Type B pancreatic cell (in vitro differentiated cells): ENCODE measurements at regions not wholly inside any gene's neighbourhood (a gene's known extent, or its start where the extent isn't known, plus 50 kb on each side); places are given as distances from the start of the nearest gene placed in this dataset.
A peak's percentile ranks its signal among the peaks of the same experiment; 100 is the strongest.
"Not testable (repeated sequence)": the region's sequence is repeated elsewhere in the genome, so short reads cannot be mapped to it uniquely, and the experiment has no call there.

Experiments used
- DNase-seq: peaks from one replicate; pipeline ENCODE4 v3.0.0; 2021; ENCODE audit warnings: mixed read lengths; ENCODE audit not compliant: unreplicated experiment; ENCODE audit errors: extremely low spot score
- H3K27ac Mint-ChIP-seq: 2 replicates; pipeline ENCODE4 v1.8.0; 2021; ENCODE audit warnings: mild to moderate bottlenecking, mixed read lengths
- H3K27me3 Mint-ChIP-seq: 2 replicates; pipeline ENCODE4 v1.8.0; 2021; ENCODE audit warnings: mixed read lengths
- H3K36me3 Mint-ChIP-seq: 2 replicates; pipeline ENCODE4 v1.8.0; 2021; ENCODE audit warnings: mixed read lengths
- H3K4me1 Mint-ChIP-seq: one replicate; pipeline ENCODE4 v1.8.0; 2021; ENCODE audit warnings: mixed read lengths; ENCODE audit not compliant: unreplicated experiment
- H3K4me3 Mint-ChIP-seq: 2 replicates; pipeline ENCODE4 v1.8.0; 2021; ENCODE audit warnings: mild to moderate bottlenecking, mixed read lengths
- H3K9me3 Mint-ChIP-seq: 2 replicates; pipeline ENCODE4 v1.8.0; 2021; ENCODE audit warnings: mixed read lengths
- CTCF ChIP-seq: fragments of 200-600 bp; sonication (generic); conservative IDR thresholded peaks from 2 replicates; pipeline ENCODE4 v1.5.0; 2021; ENCODE audit warnings: antibody characterized with exemption, mild to moderate bottlenecking

- peaks cover 10% of the 10 kb centered on the region for H3K27me3 Mint-ChIP-seq
- DNase-seq: no peak
- H3K9me3 Mint-ChIP-seq: no peaks in the 10 kb centered on the region
- no peak overlapping the region for H3K4me3 Mint-ChIP-seq
- no peaks in the 10 kb centered on the region for H3K36me3 Mint-ChIP-seq
- H3K4me1 Mint-ChIP-seq: peaks cover 21% of the 10 kb centered on the region
- H3K27ac Mint-ChIP-seq: peak overlapping the region; percentile 25
- no peak for TF ChIP-seq CTCF
Observed at GRCh38 chrX:3791449-3791848, 78.0 kb upstream of the PRKX start.

GRCh38 chrX:3788494-3789233 lies 75.2 kb upstream of the PRKX start:
- Mint-ChIP-seq H3K36me3 (no peaks in the 10 kb centered on the region), H3K4me1 (peaks cover 21% of the 10 kb centered on the region), H3K27ac (peak overlapping the region; percentile 92), H3K4me3 (peak overlapping the region; percentile 59), H3K9me3 (no peaks in the 10 kb centered on the region), H3K27me3 (peaks cover 10% of the 10 kb centered on the region)
- DNase-seq: no peak
- peak; percentile 51 for TF ChIP-seq CTCF

DNA sequence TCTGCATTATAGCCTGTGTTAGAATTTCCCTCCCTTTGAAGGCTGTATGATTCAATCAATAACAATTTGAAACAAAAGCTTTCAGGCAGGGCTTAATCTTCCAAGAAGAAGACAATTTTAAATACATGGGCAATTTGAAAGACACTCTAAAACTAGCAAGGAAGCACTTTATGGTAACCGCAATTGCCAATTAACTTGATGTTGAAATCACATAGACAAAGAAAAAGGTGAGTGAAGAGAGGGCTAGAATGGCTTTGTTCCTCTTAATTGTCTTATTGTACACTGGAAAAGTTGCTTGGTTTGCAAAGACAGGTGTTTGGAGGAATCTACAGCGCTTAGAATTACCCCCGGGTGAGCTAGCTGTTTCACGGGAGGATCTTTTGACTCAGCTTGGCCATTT lies 74.4 kb upstream of the PRKX start:
- peak overlapping the region; percentile 59 for H3K4me3 Mint-ChIP-seq
- peaks cover 10% of the 10 kb centered on the region for H3K27me3 Mint-ChIP-seq

GRCh38 chrX:3785822-3786221 lies 72.4 kb upstream of the PRKX start:
- DNase-seq, H3K4me3 Mint-ChIP-seq, H3K9me3 Mint-ChIP-seq, H3K27ac Mint-ChIP-seq, H3K27me3 Mint-ChIP-seq, H3K36me3 Mint-ChIP-seq: not testable (repeated sequence)
- peaks cover 25% of the 10 kb centered on the region for H3K4me1 Mint-ChIP-seq

More for the DNA sequence above, 74.4 kb upstream of the PRKX start:
- peaks cover 21% of the 10 kb centered on the region for H3K4me1 Mint-ChIP-seq
- TF ChIP-seq CTCF: no peak
- peak overlapping the region; percentile 92 for H3K27ac Mint-ChIP-seq
- no peaks in the 10 kb centered on the region for H3K36me3 Mint-ChIP-seq
- no peak for DNase-seq
- no peaks in the 10 kb centered on the region for H3K9me3 Mint-ChIP-seq

DNA sequence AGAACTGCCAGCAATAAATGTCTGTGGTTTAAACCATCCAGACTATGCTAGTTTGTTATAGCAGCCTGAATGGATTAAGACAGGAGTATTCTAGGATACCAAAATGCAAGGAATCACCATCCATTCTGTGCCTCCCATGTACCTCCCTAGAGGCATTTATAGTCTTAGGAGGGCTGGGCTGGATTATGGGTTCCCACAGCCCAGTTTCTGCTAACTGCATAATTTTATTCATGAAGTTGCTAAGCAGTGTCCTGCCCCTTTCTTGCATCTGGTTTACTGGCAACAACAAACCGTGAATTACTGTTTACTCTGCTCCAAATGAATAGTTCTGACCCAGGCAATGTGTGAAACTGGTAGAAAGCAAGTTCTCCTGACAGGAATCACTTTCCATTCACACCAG lies 67.1 kb upstream of the PRKX start:
- Mint-ChIP-seq H3K4me3 (no peak overlapping the region), H3K27me3 (no peaks in the 10 kb centered on the region), H3K36me3 (no peaks in the 10 kb centered on the region), H3K9me3 (peaks cover 13% of the 10 kb centered on the region), H3K27ac (no peak overlapping the region), H3K4me1 (peaks cover 11% of the 10 kb centered on the region)
- TF ChIP-seq CTCF: no peak
- no peak for DNase-seq

DNA sequence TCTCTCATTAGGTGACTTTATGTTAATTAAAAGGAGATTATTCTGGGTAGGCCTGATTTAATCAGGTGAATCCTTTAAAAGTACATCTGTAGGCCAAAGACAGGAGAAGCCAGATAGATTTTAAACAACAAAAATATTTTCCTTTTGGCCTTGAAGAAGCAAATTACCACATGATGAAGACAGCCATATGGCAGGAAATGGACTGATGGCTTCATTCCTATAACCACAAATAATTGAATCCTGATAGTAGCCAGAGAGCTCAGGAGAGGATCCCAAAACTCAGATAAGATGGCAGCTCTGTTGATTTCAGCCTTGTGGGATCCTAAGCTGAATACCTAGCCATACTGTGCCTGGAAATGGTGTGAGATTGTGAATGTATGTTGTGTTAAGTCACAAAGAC lies 66.1 kb upstream of the PRKX start:
- DNase-seq: no peak
- no peak for TF ChIP-seq CTCF
- no peak overlapping the region for H3K27ac Mint-ChIP-seq
- no peaks in the 10 kb centered on the region for H3K36me3 Mint-ChIP-seq
- H3K27me3 Mint-ChIP-seq: no peaks in the 10 kb centered on the region
- H3K4me1 Mint-ChIP-seq: peaks cover 11% of the 10 kb centered on the region
- no peak overlapping the region for H3K4me3 Mint-ChIP-seq
- H3K9me3 Mint-ChIP-seq: peaks cover 13% of the 10 kb centered on the region
